ENCODE measurements at regions not wholly inside any gene's neighbourhood (a gene's known extent, or its start where the extent isn't known, plus 50 kb on each side); places are given as distances from the start of the nearest gene placed in this dataset.

GRCh38 chr1:219792337-219793021, 135.9 kb downstream of the SLC30A10 start:
- DNase-seq (ENCODE audit: low read depth), result no peak
- TF ChIP-seq CTCF (IDR thresholded peaks at IDR 0.05; ENCODE audit: low read depth, low read length, missing control alignments), result no peak
- no peak overlapping the region for H3K4me3 ChIP-seq (ENCODE audit: low read depth, low read length)

GRCh38 chr1:219791766-219792165, 136.6 kb downstream of the SLC30A10 start:
- H3K4me3 ChIP-seq (ENCODE audit: low read depth, low read length), result no peak overlapping the region
- no peak for TF ChIP-seq CTCF (IDR thresholded peaks at IDR 0.05; ENCODE audit: low read depth, low read length, missing control alignments)
- DNase-seq (ENCODE audit: low read depth), result no peak

- no peak overlapping the region for H3K4me3 ChIP-seq (ENCODE audit: low read depth, low read length)
- no peak for DNase-seq (ENCODE audit: low read depth)
These were observed 137.3 kb downstream of the SLC30A10 start for GRCh38 chr1:219790834-219791615.

GRCh38 chr1:219788700-219789099, 139.7 kb downstream of the SLC30A10 start:
- no peak for TF ChIP-seq CTCF (IDR thresholded peaks at IDR 0.05; ENCODE audit: low read depth, low read length, missing control alignments)
- no peak overlapping the region for H3K4me3 ChIP-seq (ENCODE audit: low read depth, low read length)
- no peak for DNase-seq (ENCODE audit: low read depth)

More at GRCh38 chr1:219790834-219791615, 137.3 kb downstream of the SLC30A10 start:
- no peak for TF ChIP-seq CTCF (IDR thresholded peaks at IDR 0.05; ENCODE audit: low read depth, low read length, missing control alignments)

GRCh38 chr1:219788091-219788490, 140.3 kb downstream of the SLC30A10 start:
- no peak for TF ChIP-seq CTCF (IDR thresholded peaks at IDR 0.05; ENCODE audit: low read depth, low read length, missing control alignments)
- no peak for DNase-seq (ENCODE audit: low read depth)
- no peak overlapping the region for H3K4me3 ChIP-seq (ENCODE audit: low read depth, low read length)

- no peak overlapping the region for H3K4me3 ChIP-seq (ENCODE audit: low read depth, low read length)
- TF ChIP-seq CTCF (IDR thresholded peaks at IDR 0.05; ENCODE audit: low read depth, low read length, missing control alignments), result no peak
- DNase-seq (ENCODE audit: low read depth), result no peak
These were observed 143.5 kb downstream of the SLC30A10 start for GRCh38 chr1:219784660-219785381.
